Left ventricle myocardium inferior (tissue), 1 donor: ENCODE measurements at regions not wholly inside any gene's neighbourhood (a gene's known extent, or its start where the extent isn't known, plus 50 kb on each side); places are given as distances from the start of the nearest gene placed in this dataset.
"Not testable (repeated sequence)": the region's sequence is repeated elsewhere in the genome, so short reads cannot be mapped to it uniquely, and the experiment has no call there.

Experiments
- DNase-seq: peaks from one replicate; pipeline ENCODE4 v3.0.0-alpha.2; 2020
- H3K27ac ChIP-seq: fragments of 200-600 bp; replicated peaks from 2 replicates; pipeline ENCODE4 v1.8.0; 2021
- H3K27me3 ChIP-seq: fragments of 200-600 bp; 2 replicates; pipeline ENCODE4 v1.8.0; 2021; ENCODE audit warnings: low read depth
- H3K36me3 ChIP-seq: fragments of 200-600 bp; 2 replicates; pipeline ENCODE4 v1.8.0; 2021
- H3K4me1 ChIP-seq: fragments of 200-600 bp; 2 replicates; pipeline ENCODE4 v1.8.0; 2021
- H3K4me3 ChIP-seq: fragments of 200-600 bp; 2 replicates; pipeline ENCODE4 v1.8.0; 2021; ENCODE audit warnings: mild to moderate bottlenecking, moderate library complexity
- H3K9me3 ChIP-seq: fragments of 200-600 bp; replicated peaks from 2 replicates; pipeline ENCODE4 v1.8.0; 2021
- intact Hi-C: fragments of 100-400 bp; cut with micrococcal nuclease; formaldehyde crosslinking; loops from one replicate; pipeline ENCODE4 v1.11.0; 2022
- TF ChIP-seq, protein P1 (sequence below): fragments of 200-600 bp; IDR thresholded peaks from 2 replicates; pipeline ENCODE4 v1.8.0; 2021; ENCODE audit warnings: antibody characterized with exemption, mild to moderate bottlenecking, borderline replicate concordance
- donor health status: DM: no; HTN: yes; CAD: no; lungs with severe emphysema.

DNA sequence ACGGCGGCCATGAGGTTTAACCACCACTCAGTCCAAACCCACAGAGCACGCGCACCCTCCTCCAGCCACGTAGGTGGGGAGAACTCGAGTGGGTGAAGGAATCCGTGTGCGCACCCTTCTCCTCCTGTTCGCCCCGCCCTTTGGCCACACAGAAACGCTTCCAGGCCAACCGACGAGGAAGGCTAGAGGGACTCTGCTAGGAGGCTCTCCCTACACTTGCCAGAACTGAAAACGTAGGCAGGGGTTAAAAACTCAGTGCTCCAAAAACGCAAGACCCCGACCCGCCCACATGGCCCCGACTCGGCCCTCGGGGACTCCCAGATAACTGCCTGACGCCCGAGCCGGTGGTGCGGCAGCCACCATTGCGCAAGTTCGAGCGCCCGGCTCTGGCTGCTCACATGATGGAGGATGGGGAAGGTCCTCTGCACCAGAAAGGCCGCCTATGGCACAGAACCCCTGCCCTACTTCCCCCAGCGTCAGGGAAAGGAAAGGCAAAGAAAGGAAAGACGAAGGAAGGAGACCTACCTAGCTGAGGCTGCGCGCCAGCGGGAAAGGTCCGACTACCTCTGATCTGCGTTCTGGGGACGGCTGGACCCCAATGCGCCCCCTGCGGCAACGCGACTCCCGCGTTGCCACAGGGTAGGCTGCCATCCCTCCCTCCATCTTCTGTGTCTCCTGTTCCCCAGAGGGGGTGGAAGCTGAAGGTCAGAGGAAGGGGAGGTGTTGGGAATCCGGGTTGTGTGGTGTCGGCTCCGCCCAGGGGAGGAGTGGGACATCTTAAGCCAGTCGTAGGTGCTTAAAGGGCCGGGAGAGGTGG, 201.9 kb upstream of the AGTR2 start:
- no peaks in the 10 kb centered on the region for H3K27me3 ChIP-seq
- H3K36me3 ChIP-seq: no peaks in the 10 kb centered on the region
- TF ChIP-seq, protein P1, sequence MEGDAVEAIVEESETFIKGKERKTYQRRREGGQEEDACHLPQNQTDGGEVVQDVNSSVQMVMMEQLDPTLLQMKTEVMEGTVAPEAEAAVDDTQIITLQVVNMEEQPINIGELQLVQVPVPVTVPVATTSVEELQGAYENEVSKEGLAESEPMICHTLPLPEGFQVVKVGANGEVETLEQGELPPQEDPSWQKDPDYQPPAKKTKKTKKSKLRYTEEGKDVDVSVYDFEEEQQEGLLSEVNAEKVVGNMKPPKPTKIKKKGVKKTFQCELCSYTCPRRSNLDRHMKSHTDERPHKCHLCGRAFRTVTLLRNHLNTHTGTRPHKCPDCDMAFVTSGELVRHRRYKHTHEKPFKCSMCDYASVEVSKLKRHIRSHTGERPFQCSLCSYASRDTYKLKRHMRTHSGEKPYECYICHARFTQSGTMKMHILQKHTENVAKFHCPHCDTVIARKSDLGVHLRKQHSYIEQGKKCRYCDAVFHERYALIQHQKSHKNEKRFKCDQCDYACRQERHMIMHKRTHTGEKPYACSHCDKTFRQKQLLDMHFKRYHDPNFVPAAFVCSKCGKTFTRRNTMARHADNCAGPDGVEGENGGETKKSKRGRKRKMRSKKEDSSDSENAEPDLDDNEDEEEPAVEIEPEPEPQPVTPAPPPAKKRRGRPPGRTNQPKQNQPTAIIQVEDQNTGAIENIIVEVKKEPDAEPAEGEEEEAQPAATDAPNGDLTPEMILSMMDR: no peak
- DNase-seq: peak; percentile 41
- peak overlapping the region; percentile 69 for H3K4me3 ChIP-seq
- intact Hi-C loops: no loop called here
- H3K4me1 ChIP-seq: no peaks in the 10 kb centered on the region
- peak overlapping the region; percentile 71 for H3K27ac ChIP-seq
- H3K9me3 ChIP-seq: no peaks in the 10 kb centered on the region

DNA sequence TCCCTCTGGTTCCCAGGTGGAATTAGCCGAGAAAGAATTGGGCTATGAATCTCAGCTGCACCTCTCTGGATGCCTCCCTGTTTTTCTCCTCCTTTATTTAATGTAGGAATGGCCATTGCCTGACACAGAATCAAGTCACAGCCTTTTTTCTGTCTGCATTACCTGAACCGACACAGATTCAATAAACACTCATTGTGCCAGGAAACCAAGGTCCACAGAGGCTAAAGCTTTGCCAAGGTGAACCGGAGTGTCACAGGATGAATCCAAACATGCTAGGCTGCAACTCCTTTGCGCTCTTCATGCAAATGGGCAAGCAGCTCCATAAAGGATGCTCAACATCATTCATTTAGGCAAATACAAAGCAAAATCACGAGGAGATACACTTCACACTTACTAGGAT, 199.8 kb upstream of the AGTR2 start:
- no peak for DNase-seq
- Histone ChIP-seq H3K4me1 (no peaks in the 10 kb centered on the region), H3K4me3 (no peak overlapping the region), H3K27me3 (no peaks in the 10 kb centered on the region), H3K27ac (no peak overlapping the region), H3K36me3 (no peaks in the 10 kb centered on the region), H3K9me3 (peaks cover 17% of the 10 kb centered on the region)
- TF ChIP-seq, protein P1: no peak
- intact Hi-C loops: no loop called here

DNA sequence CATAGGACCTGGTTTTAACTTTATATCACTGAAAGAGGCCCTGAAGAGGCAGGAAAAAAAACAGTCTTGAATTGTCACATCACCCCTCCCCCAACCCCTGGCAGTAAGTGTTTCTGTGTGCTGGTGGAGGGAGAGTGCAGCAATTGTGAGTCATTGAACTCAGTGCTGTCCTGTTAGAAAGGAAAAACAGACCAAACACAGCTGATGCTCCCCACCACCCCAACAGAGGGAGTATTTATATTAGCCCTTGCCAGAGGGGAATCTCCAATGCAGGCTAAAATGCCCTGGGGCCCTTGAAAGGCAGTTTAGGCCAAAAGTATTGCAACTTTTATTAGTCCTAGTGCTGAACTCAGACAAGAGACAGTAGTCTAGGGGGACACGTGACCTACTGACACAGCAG, 197.8 kb upstream of the AGTR2 start:
- Histone ChIP-seq H3K9me3 (peaks cover 17% of the 10 kb centered on the region), H3K36me3 (no peaks in the 10 kb centered on the region), H3K27ac (no peak overlapping the region), H3K27me3 (no peaks in the 10 kb centered on the region), H3K4me1 (no peaks in the 10 kb centered on the region), H3K4me3 (no peak overlapping the region)
- intact Hi-C loops: no loop called here
- TF ChIP-seq, protein P1: no peak
- no peak for DNase-seq

DNA sequence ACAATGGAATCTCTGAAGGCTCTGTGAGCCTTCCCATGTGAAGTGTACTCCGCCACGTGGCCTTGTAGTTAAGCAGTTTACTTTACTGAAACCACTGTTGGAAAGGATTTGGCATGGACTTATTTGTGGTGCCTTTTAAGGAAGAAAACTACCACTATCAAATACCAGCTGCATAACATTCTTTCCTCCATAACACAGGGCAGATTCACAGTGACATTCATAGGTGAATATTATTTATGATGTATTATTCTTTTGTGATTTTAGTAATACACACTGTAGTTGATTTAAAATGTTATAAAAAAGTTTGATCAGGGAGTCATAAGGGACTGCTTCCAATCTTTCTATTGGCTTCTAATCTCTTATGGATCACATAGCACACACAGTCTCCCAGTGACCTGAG, 192.5 kb upstream of the AGTR2 start:
- Histone ChIP-seq H3K4me3 (no peak overlapping the region), H3K36me3 (no peaks in the 10 kb centered on the region), H3K27ac (no peak overlapping the region), H3K27me3 (no peaks in the 10 kb centered on the region), H3K4me1 (no peaks in the 10 kb centered on the region), H3K9me3 (peaks cover 17% of the 10 kb centered on the region)
- TF ChIP-seq, protein P1: no peak
- intact Hi-C loops: no loop called here
- DNase-seq: no peak

DNA sequence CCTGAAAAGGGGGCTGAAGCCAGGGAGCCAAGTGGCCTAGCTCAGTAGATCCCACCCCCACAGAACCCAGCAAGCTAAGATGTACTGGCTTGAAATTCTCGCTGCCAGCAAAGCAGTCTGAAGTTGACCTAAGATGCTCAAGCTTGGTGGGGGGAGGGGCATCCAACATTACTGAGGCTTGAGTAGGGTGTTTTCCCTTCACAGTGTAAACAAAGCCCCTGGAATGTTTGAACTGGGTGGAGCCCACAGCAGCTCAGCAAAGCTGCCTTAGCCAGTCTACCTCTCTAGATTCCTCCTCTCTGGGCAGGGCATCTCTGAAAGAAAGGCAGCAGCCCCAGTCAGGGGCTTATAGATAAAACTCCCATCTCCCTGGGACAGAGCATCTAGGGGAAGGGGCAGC, 187.4 kb upstream of the AGTR2 start:
- H3K36me3 ChIP-seq, H3K4me1 ChIP-seq, H3K9me3 ChIP-seq, intact Hi-C loops, DNase-seq, H3K27ac ChIP-seq, H3K27me3 ChIP-seq, H3K4me3 ChIP-seq: not testable (repeated sequence)

DNA sequence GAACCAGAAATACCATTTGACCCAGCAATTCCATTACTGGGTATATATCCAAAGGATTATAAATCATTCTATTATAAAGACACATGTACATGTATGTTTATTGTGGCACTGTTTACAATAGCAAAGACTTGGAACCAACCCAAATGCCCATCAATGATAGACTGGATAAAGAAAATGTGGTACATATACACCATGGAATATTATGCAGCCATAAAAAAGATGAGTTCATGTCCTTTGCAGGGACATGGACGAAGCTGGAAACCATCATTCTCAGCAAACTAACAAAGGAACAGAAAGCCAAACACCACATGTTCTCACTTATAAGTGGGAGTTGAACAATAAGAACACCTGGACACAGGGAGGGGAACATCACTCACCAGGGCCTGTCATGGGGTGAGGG, 183.1 kb upstream of the AGTR2 start:
- H3K4me3 ChIP-seq, H3K27ac ChIP-seq, intact Hi-C loops, H3K9me3 ChIP-seq, H3K36me3 ChIP-seq, H3K4me1 ChIP-seq, H3K27me3 ChIP-seq, DNase-seq: not testable (repeated sequence)
